GM12878 (cell line): ENCODE measurements at regions not wholly inside any gene's neighbourhood (a gene's known extent, or its start where the extent isn't known, plus 50 kb on each side); places are given as distances from the start of the nearest gene placed in this dataset.

ENCODE experiments used
- ATAC-seq: fragments of 200-7000 bp; cut with Tn5 transposase; 3 replicates; pipeline ENCODE4 v1.9.1; 2020; ENCODE audit warnings: mild to moderate bottlenecking, moderate library complexity
- BruUV-seq: library from RNA; stranded (reverse); fragments of 400-500 nt; replicated peaks from 2 replicates; lab custom pipeline; 2021; lab: Mats Ljungman, UMichigan
- CTCF ChIA-PET: fragments of 300-600 bp; sonication (Branson Sonifier 250); formaldehyde crosslinking; extraction: SDS; loops from one replicate; lab custom pipeline; 2021; ENCODE audit warnings: inconsistent platforms; lab: Yijun Ruan, JAX
- POLR2A ChIA-PET: fragments of 350-600 bp; formaldehyde crosslinking; extraction: SDS; loops from one replicate; lab custom pipeline; 2021; ENCODE audit warnings: inconsistent platforms; lab: Charles Lee
- RAD21 ChIA-PET: fragments of 300-600 bp; sonication (Branson Sonifier 250); formaldehyde crosslinking; loops from one replicate; lab custom pipeline; 2023; ENCODE audit warnings: antibody characterized with exemption; ENCODE audit not compliant: unreplicated experiment; lab: Charles Lee
- SMC1A ChIA-PET: fragments of 300-600 bp; sonication (Branson Sonifier 250); formaldehyde crosslinking; loops from one replicate; lab custom pipeline; 2023; ENCODE audit not compliant: unreplicated experiment, uncharacterized antibody; lab: Charles Lee
- DNase-seq: peaks from one replicate; pipeline ENCODE4 v3.0.0-alpha.2; 2011; ENCODE audit warnings: low read depth, low spot score
- FAIRE-seq: peaks from 3 replicates; lab custom pipeline; 2011; peaks lifted over from hg19 to GRCh38; lab: Jason Lieb, UNC
- H2AFZ ChIP-seq: 2 replicates; pipeline ENCODE4 v1.6.0; 2011; ENCODE audit warnings: low read depth, low read length, control low read depth; ENCODE audit not compliant: control insufficient read depth
- H3K27ac ChIP-seq: 2 replicates; pipeline ENCODE4 v1.5.1; 2011; ENCODE audit warnings: control low read depth; ENCODE audit not compliant: control insufficient read depth, insufficient read depth
- H3K27me3 ChIP-seq, 2 experiments: replicated peaks in 1 of 2; 2 replicates each; pipeline versions ENCODE4 v1.6.0 to v1.6.1; 2011; ENCODE audit warnings: low read length in 1 of 2; ENCODE audit not compliant: control insufficient read depth in 2 of 2, insufficient read depth in 2 of 2
- H3K36me3 ChIP-seq, 2 experiments: 2 replicates each; pipeline ENCODE4 v1.5.1; 2011; ENCODE audit warnings: low read length in 1 of 2; ENCODE audit not compliant: control insufficient read depth in 2 of 2, insufficient read depth in 2 of 2
- H3K4me1 ChIP-seq: 2 replicates; pipeline ENCODE4 v1.6.1; 2011; ENCODE audit warnings: mild to moderate bottlenecking, low read length, moderate library complexity, mixed read lengths; ENCODE audit not compliant: control insufficient read depth, insufficient read depth
- H3K4me2 ChIP-seq: 2 replicates; pipeline ENCODE4 v1.6.0; 2011; ENCODE audit warnings: control low read depth; ENCODE audit not compliant: control insufficient read depth, insufficient read depth
- H3K4me3 ChIP-seq: fragments of 200-600 bp; sonication (generic); 2 replicates; pipeline ENCODE4 v1.5.1; 2016
- H3K79me2 ChIP-seq: 2 replicates; pipeline ENCODE4 v1.6.0; 2011; ENCODE audit warnings: low read length; ENCODE audit not compliant: control insufficient read depth, insufficient read depth
- H3K9ac ChIP-seq: 2 replicates; pipeline ENCODE4 v1.8.0; 2011; ENCODE audit warnings: low read length, control low read depth, mixed read lengths; ENCODE audit not compliant: control insufficient read depth, insufficient read depth
- H3K9me3 ChIP-seq: replicated peaks from 3 replicates; pipeline ENCODE4 v1.5.1; 2011; ENCODE audit warnings: mild to moderate bottlenecking, low read length; ENCODE audit not compliant: control insufficient read depth, insufficient read depth
- H4K20me1 ChIP-seq: 2 replicates; pipeline ENCODE4 v1.6.0; 2011; ENCODE audit not compliant: control insufficient read depth, insufficient read depth
- ATF3 ChIP-seq: IDR thresholded peaks from 2 replicates; pipeline ENCODE4 v1.6.1; 2011; ENCODE audit warnings: low read depth, mild to moderate bottlenecking, low read length, moderate library complexity, borderline replicate concordance; ENCODE audit errors: extremely low read depth
- KDM1A ChIP-seq: fragments of 200-600 bp; sonication (generic); IDR thresholded peaks from 2 replicates; pipeline ENCODE4 v1.6.1; 2016; ENCODE audit warnings: borderline replicate concordance
- KLF5 ChIP-seq: fragments of 450-650 bp; IDR thresholded peaks from 2 replicates; pipeline ENCODE4 v1.6.1; 2014; ENCODE audit warnings: mild to moderate bottlenecking; ENCODE audit not compliant: partially characterized antibody
- LARP7 ChIP-seq: fragments of 450-650 bp; IDR thresholded peaks from 2 replicates; pipeline ENCODE4 v1.6.1; 2017; ENCODE audit warnings: mild to moderate bottlenecking
- RFX5 ChIP-seq: IDR thresholded peaks from 2 replicates; pipeline ENCODE4 v1.6.1; 2011; ENCODE audit warnings: low read depth, low read length, improper control_type of control experiment
- SMARCA5 ChIP-seq: fragments of 450-650 bp; IDR thresholded peaks from 2 replicates; pipeline ENCODE4 v1.6.1; 2017; ENCODE audit warnings: mild to moderate bottlenecking
- SREBF1 ChIP-seq: IDR thresholded peaks from 2 replicates; pipeline ENCODE4 v1.6.1; 2012; ENCODE audit warnings: mild to moderate bottlenecking, low read length
- STAT1 ChIP-seq: fragments of 450-650 bp; conservative IDR thresholded peaks from 2 replicates; pipeline ENCODE4 v1.6.1; 2014; ENCODE audit warnings: antibody characterized with exemption, mild to moderate bottlenecking
- YBX1 ChIP-seq: fragments of 450-650 bp; IDR thresholded peaks from 2 replicates; pipeline ENCODE4 v1.6.1; 2016; ENCODE audit warnings: antibody characterized with exemption
- ZBED1 ChIP-seq: IDR thresholded peaks from 2 replicates; pipeline ENCODE4 v1.6.1; 2016; ENCODE audit warnings: borderline replicate concordance
- ZBTB4 ChIP-seq: fragments of 450-650 bp; formaldehyde crosslinking; IDR thresholded peaks from 2 replicates; pipeline ENCODE4 v1.4.0; 2022; ENCODE audit warnings: mild to moderate bottlenecking, moderate library complexity
- WGBS: methylation state at CpG from one replicate; pipeline ENCODE4 v1.1.6; 2016; ENCODE audit warnings: low lambda C conversion rate; ENCODE audit not compliant: insufficient replicate concordance, insufficient coverage; ENCODE audit errors: missing lambda C conversion rate; 5-methylcytosine and 5-hydroxymethylcytosine counted together
- in situ Hi-C: fragments of 300-500 bp; cut with MboI; formaldehyde crosslinking; loops from 9 replicates; pipeline ENCODE4 v1.14.3; 2018; ENCODE audit warnings: mixed read lengths
- intact Hi-C: fragments of 100-400 bp; cut with micrococcal nuclease; formaldehyde crosslinking; loops from one replicate; pipeline ENCODE4 v1.14.2; 2022; ENCODE audit not compliant: unreplicated experiment
- TF ChIP-seq, protein P1 (sequence below): IDR thresholded peaks from 2 replicates; pipeline ENCODE4 v1.6.1; 2012; ENCODE audit warnings: improper control_type of control experiment, low read depth, low read length; ENCODE audit not compliant: insufficient replicate concordance

- TF ChIP-seq SREBF1: no peak
- no peak for TF ChIP-seq KDM1A
- TF ChIP-seq RFX5: no peak
- no peak for TF ChIP-seq ZBED1
- no peak for TF ChIP-seq LARP7
- TF ChIP-seq STAT1: no peak
- TF ChIP-seq KLF5: no peak
- no peak for TF ChIP-seq YBX1
- TF ChIP-seq ATF3: no peak
- no peak for TF ChIP-seq ZBTB4 (CRISPR knock-in tag)
- no peak for TF ChIP-seq SMARCA5
- TF ChIP-seq, protein P1, sequence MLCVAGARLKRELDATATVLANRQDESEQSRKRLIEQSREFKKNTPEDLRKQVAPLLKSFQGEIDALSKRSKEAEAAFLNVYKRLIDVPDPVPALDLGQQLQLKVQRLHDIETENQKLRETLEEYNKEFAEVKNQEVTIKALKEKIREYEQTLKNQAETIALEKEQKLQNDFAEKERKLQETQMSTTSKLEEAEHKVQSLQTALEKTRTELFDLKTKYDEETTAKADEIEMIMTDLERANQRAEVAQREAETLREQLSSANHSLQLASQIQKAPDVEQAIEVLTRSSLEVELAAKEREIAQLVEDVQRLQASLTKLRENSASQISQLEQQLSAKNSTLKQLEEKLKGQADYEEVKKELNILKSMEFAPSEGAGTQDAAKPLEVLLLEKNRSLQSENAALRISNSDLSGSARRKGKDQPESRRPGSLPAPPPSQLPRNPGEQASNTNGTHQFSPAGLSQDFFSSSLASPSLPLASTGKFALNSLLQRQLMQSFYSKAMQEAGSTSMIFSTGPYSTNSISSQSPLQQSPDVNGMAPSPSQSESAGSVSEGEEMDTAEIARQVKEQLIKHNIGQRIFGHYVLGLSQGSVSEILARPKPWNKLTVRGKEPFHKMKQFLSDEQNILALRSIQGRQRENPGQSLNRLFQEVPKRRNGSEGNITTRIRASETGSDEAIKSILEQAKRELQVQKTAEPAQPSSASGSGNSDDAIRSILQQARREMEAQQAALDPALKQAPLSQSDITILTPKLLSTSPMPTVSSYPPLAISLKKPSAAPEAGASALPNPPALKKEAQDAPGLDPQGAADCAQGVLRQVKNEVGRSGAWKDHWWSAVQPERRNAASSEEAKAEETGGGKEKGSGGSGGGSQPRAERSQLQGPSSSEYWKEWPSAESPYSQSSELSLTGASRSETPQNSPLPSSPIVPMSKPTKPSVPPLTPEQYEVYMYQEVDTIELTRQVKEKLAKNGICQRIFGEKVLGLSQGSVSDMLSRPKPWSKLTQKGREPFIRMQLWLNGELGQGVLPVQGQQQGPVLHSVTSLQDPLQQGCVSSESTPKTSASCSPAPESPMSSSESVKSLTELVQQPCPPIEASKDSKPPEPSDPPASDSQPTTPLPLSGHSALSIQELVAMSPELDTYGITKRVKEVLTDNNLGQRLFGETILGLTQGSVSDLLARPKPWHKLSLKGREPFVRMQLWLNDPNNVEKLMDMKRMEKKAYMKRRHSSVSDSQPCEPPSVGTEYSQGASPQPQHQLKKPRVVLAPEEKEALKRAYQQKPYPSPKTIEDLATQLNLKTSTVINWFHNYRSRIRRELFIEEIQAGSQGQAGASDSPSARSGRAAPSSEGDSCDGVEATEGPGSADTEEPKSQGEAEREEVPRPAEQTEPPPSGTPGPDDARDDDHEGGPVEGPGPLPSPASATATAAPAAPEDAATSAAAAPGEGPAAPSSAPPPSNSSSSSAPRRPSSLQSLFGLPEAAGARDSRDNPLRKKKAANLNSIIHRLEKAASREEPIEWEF: no peak
- Histone ChIP-seq H3K27me3 (no peaks in the 10 kb centered on the region), H2AFZ (no peak overlapping the region), H3K4me2 (no peak overlapping the region), H3K27ac (no peak overlapping the region), H3K36me3 (no peaks in the 10 kb centered on the region), H3K4me1 (no peaks in the 10 kb centered on the region), H3K79me2 (no peaks in the 10 kb centered on the region), H3K9me3 (no peaks in the 10 kb centered on the region), H3K9ac (no peak overlapping the region), H3K4me3 (no peak overlapping the region), H4K20me1 (no peaks in the 10 kb centered on the region)
- ATAC-seq (no peak), DNase-seq (no peak), FAIRE-seq (no peak)
- POLR2A ChIA-PET: no interaction called here
- intact Hi-C loops (no loop called here), in situ Hi-C loops (no loop called here)
- SMC1A ChIA-PET: interaction anchor here (0.7 to 1.1 kb wide), 2 partner anchors 11 to 13 kb away, joined by 3 read pairs; no protein-coding TSS in a partner anchor
- CTCF ChIA-PET: no interaction called here
- no TSS peak for BruUV-seq
- RAD21 ChIA-PET: no interaction called here
- WGBS: 13% methylated on average over 3 of the region's 3 CpGs
Measured at GRCh38 chr4:147318586-147318985, 162.3 kb upstream of the EDNRA start.
